A549 (cell line): ENCODE measurements at regions not wholly inside any gene's neighbourhood (a gene's known extent, or its start where the extent isn't known, plus 50 kb on each side); places are given as distances from the start of the nearest gene placed in this dataset.

Source experiments
- ATAC-seq, 2 experiments: fragments of 200-7000 bp in 1 of 2; fragments of >200 bp in 1 of 2; cut with Nextera tagmentation in 1 of 2; cut with Tn5 transposase in 1 of 2; 3 replicates each; pipeline versions ENCODE4 v1.8.0 to v1.9.1; 2018 to 2020; ENCODE audit warnings: mild to moderate bottlenecking in 1 of 2, moderate library complexity in 1 of 2
- CTCF ChIA-PET: fragments of 300-600 bp; sonication (Branson Sonifier 250); formaldehyde crosslinking; extraction: SDS; loops from one replicate; lab custom pipeline; 2021; ENCODE audit warnings: antibody characterized with exemption, inconsistent platforms; lab: Yijun Ruan, JAX
- POLR2A ChIA-PET: fragments of 350-600 bp; formaldehyde crosslinking; extraction: SDS; loops from one replicate; lab custom pipeline; 2021; ENCODE audit warnings: antibody characterized with exemption, inconsistent platforms; lab: Yijun Ruan, JAX
- DNase-seq, 2 experiments: peaks; one replicate each; pipeline versions ENCODE4 v3.0.0 to v3.0.0-alpha.2; 2011 to 2016; ENCODE audit warnings: low read depth in 1 of 2, low spot score in 1 of 2
- FAIRE-seq: peaks from 2 replicates; lab custom pipeline; 2011; peaks lifted over from hg19 to GRCh38; lab: Jason Lieb, UNC
- H3K27ac ChIP-seq, 2 experiments: fragments of >200 bp; sonication (Bioruptor Twin); formaldehyde crosslinking; 3 replicates each; pipeline ENCODE4 v1.5.1; 2016 to 2017
- H3K4me1 ChIP-seq: fragments of >200 bp; sonication (Bioruptor Twin); formaldehyde crosslinking; 3 replicates; pipeline ENCODE4 v1.6.1; 2016
- H3K4me2 ChIP-seq: fragments of >200 bp; sonication (Bioruptor Twin); formaldehyde crosslinking; 3 replicates; pipeline ENCODE4 v1.6.1; 2016
- H3K4me3 ChIP-seq: fragments of >200 bp; sonication (Bioruptor Twin); formaldehyde crosslinking; 3 replicates; pipeline ENCODE4 v1.5.1; 2016
- H3K9me3 ChIP-seq: fragments of >200 bp; sonication (Bioruptor Twin); formaldehyde crosslinking; 3 replicates; pipeline ENCODE4 v1.6.1; 2016
- CEBPB ChIP-seq, 2 experiments: fragments of >200 bp in 1 of 2; sonication (Bioruptor Twin) in 1 of 2; formaldehyde crosslinking in 1 of 2; IDR thresholded peaks; 2 replicates each; pipeline ENCODE4 v1.6.1; 2012 to 2016
- CHD2 ChIP-seq: fragments of 150-350 bp; IDR thresholded peaks from 2 replicates; pipeline ENCODE4 v1.6.1; 2014; ENCODE audit warnings: low read length; ENCODE audit not compliant: partially characterized antibody
- EHF ChIP-seq: fragments of 250-450 bp; sonication (Bioruptor Pico); IDR thresholded peaks from 2 replicates; pipeline ENCODE4 v1.5.0; 2020; ENCODE audit warnings: mild to moderate bottlenecking
- FOSL2 ChIP-seq, 2 experiments: fragments of 450-650 bp in 1 of 2; fragments of >200 bp in 1 of 2; sonication (Bioruptor Twin) in 1 of 2; formaldehyde crosslinking; IDR thresholded peaks; 2 replicates each; pipeline versions ENCODE4 v1.5.0 to v1.6.1; 2016 to 2020; ENCODE audit warnings: mild to moderate bottlenecking in 1 of 2, moderate library complexity in 1 of 2
- KDM1A ChIP-seq: fragments of 200-600 bp; sonication (generic); IDR thresholded peaks from 2 replicates; pipeline ENCODE4 v1.6.1; 2016; ENCODE audit warnings: low read depth, mild to moderate bottlenecking
- MAZ ChIP-seq: fragments of 150-350 bp; IDR thresholded peaks from 2 replicates; pipeline ENCODE4 v1.6.1; 2014; ENCODE audit warnings: antibody characterized with exemption, low read depth, low read length, borderline replicate concordance
- NR3C1 ChIP-seq: fragments of >200 bp; sonication (Bioruptor Twin); formaldehyde crosslinking; IDR thresholded peaks from 3 replicates; pipeline ENCODE4 v1.6.1; 2017
- PHF8 ChIP-seq: fragments of 200-600 bp; sonication (generic); IDR thresholded peaks from 2 replicates; pipeline ENCODE4 v1.6.1; 2016; ENCODE audit warnings: low read depth, mild to moderate bottlenecking, antibody characterized with exemption, moderate library complexity, borderline replicate concordance
- RAD21 ChIP-seq, 2 experiments: fragments of >200 bp in 1 of 2; sonication (Bioruptor Twin) in 1 of 2; formaldehyde crosslinking in 1 of 2; IDR thresholded peaks in 1 of 2; conservative IDR thresholded peaks in 1 of 2; 2 replicates in 1 of 2; 3 replicates in 1 of 2; pipeline ENCODE4 v1.6.1; 2012 to 2018; ENCODE audit warnings: inconsistent platforms in 1 of 2
- RFX5 ChIP-seq: fragments of 450-650 bp; IDR thresholded peaks from 2 replicates; pipeline ENCODE4 v1.7.1; 2014; ENCODE audit warnings: antibody characterized with exemption, mild to moderate bottlenecking, moderate library complexity
- TP53 ChIP-seq: fragments of 250-450 bp; sonication (Bioruptor Pico); IDR thresholded peaks from 2 replicates; pipeline ENCODE4 v1.5.0; 2021; ENCODE audit warnings: mild to moderate bottlenecking, moderate library complexity
- ZSCAN20 ChIP-seq: fragments of 250-450 bp; sonication (Bioruptor Pico); IDR thresholded peaks from 2 replicates; pipeline ENCODE4 v1.8.0; 2022; ENCODE audit warnings: mild to moderate bottlenecking, moderate library complexity
- TF ChIP-seq, protein P1 (sequence below): fragments of >200 bp; sonication (Bioruptor Twin); formaldehyde crosslinking; IDR thresholded peaks from 3 replicates; pipeline ENCODE4 v1.5.1; 2016
- TF ChIP-seq, protein P2 (sequence below): fragments of 200-600 bp; sonication (generic); IDR thresholded peaks from 2 replicates; pipeline ENCODE4 v1.6.1; 2016; ENCODE audit warnings: antibody characterized with exemption, mild to moderate bottlenecking, moderate library complexity
- TF ChIP-seq, protein P3 (sequence below): IDR thresholded peaks from 2 replicates; pipeline ENCODE4 v1.6.1; 2012
- TF ChIP-seq, protein P4 (sequence below): fragments of >200 bp; sonication (Bioruptor Twin); formaldehyde crosslinking; IDR thresholded peaks from 3 replicates; pipeline ENCODE4 v1.6.1; 2016
- TF ChIP-seq, protein P5 (sequence below): fragments of 250-450 bp; sonication (Bioruptor Pico); IDR thresholded peaks from 2 replicates; pipeline ENCODE4 v1.5.0; 2021; ENCODE audit warnings: mild to moderate bottlenecking, moderate library complexity, borderline replicate concordance

DNA sequence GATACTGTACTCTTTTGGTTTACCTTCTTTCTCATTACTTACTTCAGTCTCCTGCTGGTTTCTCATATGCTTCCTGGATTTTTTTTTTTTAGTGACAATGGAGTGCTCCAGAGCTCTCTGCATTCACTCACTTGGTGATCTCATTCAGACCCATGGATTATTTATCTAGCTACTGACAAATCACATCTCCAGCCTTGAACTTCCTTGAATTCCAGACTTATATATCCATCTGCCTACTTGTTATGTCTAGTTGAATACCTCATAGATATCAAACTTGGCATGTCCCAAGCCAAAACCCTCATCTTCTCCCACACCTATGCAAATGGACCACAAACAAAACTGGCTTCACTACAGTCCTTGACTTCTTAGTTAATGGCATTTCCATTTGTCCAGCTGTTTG, 234.7 kb upstream of the ZPLD1 start:
- FAIRE-seq (no peak), DNase-seq (peak in 1 of 2 experiments; percentile 44), ATAC-seq (peak in 1 of 2 experiments; percentile 59; a peak in 2 of 6 replicates)
- TF ChIP-seq CHD2 (no peak), EHF (CRISPR knock-in tag) (no peak), NR3C1 (no peak), RAD21 (conservative IDR thresholded peaks at IDR 0.05 in 1 of 2, IDR thresholded peaks at IDR 0.05 in 1 of 2) (no peak)
- TF ChIP-seq, protein P1, sequence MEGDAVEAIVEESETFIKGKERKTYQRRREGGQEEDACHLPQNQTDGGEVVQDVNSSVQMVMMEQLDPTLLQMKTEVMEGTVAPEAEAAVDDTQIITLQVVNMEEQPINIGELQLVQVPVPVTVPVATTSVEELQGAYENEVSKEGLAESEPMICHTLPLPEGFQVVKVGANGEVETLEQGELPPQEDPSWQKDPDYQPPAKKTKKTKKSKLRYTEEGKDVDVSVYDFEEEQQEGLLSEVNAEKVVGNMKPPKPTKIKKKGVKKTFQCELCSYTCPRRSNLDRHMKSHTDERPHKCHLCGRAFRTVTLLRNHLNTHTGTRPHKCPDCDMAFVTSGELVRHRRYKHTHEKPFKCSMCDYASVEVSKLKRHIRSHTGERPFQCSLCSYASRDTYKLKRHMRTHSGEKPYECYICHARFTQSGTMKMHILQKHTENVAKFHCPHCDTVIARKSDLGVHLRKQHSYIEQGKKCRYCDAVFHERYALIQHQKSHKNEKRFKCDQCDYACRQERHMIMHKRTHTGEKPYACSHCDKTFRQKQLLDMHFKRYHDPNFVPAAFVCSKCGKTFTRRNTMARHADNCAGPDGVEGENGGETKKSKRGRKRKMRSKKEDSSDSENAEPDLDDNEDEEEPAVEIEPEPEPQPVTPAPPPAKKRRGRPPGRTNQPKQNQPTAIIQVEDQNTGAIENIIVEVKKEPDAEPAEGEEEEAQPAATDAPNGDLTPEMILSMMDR = no peak
- Histone ChIP-seq H3K9me3 (no peaks in the 10 kb centered on the region), H3K4me3 (no peak overlapping the region), H3K27ac (no peak overlapping the region), H3K4me2 (no peak overlapping the region), H3K4me1 (peaks cover 6% of the 10 kb centered on the region; the same call in 2 of the 3 replicates)
- ChIA-PET CTCF (no interaction called here), POLR2A (no interaction called here)

DNA sequence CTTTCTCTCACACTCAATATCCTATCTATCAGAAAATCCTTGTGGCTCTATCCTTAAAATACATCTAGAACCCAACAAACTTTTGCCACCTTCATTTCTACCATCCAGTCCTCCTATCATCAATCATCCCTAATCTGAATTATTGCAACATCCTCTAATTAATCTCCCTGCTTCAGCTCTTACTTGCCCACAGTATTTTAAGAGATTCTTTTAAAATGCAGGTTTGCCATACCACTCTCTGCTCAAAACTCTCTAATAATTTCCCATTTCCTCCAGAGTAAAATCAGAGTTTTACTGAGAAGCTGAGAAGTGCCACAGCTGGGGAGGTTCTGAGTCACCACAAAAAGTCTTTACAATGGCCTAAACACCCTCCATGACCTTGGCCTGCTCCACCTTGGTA, 234.3 kb upstream of the ZPLD1 start:
- ChIA-PET CTCF (no interaction called here), POLR2A (no interaction called here)
- ATAC-seq = no peak

More for the DNA sequence above, 234.3 kb upstream of the ZPLD1 start:
- no peak overlapping the region for H3K4me3 ChIP-seq
- peaks cover 1% of the 10 kb centered on the region; the same call in 1 of the 3 replicates for H3K4me1 ChIP-seq
- peak overlapping the region in 1 of 2 experiments; percentile 1; a peak in 2 of 6 replicates for H3K27ac ChIP-seq
- FAIRE-seq (no peak), DNase-seq (no peak)
- H3K4me2 ChIP-seq = no peak overlapping the region
- TF ChIP-seq PHF8 (no peak), RFX5 (no peak), CEBPB (IDR thresholded peaks at IDR 0.05) (no peak), KDM1A (no peak), MAZ (no peak), TP53 (no peak), FOSL2 (IDR thresholded peaks at IDR 0.05) (no peak), FOSL2 (CRISPR knock-in tag; IDR thresholded peaks at IDR 0.05) (no peak), ZSCAN20 (CRISPR knock-in tag) (no peak)
- TF ChIP-seq, protein P2, sequence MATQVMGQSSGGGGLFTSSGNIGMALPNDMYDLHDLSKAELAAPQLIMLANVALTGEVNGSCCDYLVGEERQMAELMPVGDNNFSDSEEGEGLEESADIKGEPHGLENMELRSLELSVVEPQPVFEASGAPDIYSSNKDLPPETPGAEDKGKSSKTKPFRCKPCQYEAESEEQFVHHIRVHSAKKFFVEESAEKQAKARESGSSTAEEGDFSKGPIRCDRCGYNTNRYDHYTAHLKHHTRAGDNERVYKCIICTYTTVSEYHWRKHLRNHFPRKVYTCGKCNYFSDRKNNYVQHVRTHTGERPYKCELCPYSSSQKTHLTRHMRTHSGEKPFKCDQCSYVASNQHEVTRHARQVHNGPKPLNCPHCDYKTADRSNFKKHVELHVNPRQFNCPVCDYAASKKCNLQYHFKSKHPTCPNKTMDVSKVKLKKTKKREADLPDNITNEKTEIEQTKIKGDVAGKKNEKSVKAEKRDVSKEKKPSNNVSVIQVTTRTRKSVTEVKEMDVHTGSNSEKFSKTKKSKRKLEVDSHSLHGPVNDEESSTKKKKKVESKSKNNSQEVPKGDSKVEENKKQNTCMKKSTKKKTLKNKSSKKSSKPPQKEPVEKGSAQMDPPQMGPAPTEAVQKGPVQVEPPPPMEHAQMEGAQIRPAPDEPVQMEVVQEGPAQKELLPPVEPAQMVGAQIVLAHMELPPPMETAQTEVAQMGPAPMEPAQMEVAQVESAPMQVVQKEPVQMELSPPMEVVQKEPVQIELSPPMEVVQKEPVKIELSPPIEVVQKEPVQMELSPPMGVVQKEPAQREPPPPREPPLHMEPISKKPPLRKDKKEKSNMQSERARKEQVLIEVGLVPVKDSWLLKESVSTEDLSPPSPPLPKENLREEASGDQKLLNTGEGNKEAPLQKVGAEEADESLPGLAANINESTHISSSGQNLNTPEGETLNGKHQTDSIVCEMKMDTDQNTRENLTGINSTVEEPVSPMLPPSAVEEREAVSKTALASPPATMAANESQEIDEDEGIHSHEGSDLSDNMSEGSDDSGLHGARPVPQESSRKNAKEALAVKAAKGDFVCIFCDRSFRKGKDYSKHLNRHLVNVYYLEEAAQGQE = no peak
- TF ChIP-seq, protein P3, sequence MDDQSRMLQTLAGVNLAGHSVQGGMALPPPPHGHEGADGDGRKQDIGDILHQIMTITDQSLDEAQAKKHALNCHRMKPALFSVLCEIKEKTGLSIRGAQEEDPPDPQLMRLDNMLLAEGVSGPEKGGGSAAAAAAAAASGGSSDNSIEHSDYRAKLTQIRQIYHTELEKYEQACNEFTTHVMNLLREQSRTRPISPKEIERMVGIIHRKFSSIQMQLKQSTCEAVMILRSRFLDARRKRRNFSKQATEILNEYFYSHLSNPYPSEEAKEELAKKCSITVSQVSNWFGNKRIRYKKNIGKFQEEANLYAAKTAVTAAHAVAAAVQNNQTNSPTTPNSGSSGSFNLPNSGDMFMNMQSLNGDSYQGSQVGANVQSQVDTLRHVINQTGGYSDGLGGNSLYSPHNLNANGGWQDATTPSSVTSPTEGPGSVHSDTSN = no peak
- TF ChIP-seq, protein P4, sequence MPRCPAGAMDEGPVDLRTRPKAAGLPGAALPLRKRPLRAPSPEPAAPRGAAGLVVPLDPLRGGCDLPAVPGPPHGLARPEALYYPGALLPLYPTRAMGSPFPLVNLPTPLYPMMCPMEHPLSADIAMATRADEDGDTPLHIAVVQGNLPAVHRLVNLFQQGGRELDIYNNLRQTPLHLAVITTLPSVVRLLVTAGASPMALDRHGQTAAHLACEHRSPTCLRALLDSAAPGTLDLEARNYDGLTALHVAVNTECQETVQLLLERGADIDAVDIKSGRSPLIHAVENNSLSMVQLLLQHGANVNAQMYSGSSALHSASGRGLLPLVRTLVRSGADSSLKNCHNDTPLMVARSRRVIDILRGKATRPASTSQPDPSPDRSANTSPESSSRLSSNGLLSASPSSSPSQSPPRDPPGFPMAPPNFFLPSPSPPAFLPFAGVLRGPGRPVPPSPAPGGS = no peak
- TF ChIP-seq, protein P5, sequence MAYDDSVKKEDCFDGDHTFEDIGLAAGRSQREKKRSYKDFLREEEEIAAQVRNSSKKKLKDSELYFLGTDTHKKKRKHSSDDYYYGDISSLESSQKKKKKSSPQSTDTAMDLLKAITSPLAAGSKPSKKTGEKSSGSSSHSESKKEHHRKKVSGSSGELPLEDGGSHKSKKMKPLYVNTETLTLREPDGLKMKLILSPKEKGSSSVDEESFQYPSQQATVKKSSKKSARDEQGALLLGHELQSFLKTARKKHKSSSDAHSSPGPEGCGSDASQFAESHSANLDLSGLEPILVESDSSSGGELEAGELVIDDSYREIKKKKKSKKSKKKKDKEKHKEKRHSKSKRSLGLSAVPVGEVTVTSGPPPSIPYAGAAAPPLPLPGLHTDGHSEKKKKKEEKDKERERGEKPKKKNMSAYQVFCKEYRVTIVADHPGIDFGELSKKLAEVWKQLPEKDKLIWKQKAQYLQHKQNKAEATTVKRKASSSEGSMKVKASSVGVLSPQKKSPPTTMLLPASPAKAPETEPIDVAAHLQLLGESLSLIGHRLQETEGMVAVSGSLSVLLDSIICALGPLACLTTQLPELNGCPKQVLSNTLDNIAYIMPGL (CRISPR knock-in tag) = no peak
- no peaks in the 10 kb centered on the region for H3K9me3 ChIP-seq
